Right ventricle myocardium superior (tissue), 1 donor: ENCODE measurements at regions not wholly inside any gene's neighbourhood (a gene's known extent, or its start where the extent isn't known, plus 50 kb on each side); places are given as distances from the start of the nearest gene placed in this dataset.
"Not testable (repeated sequence)": the region's sequence is repeated elsewhere in the genome, so short reads cannot be mapped to it uniquely, and the experiment has no call there.

Source experiments
- ATAC-seq: fragments of 200-7000 bp; cut with Tn5 transposase; one replicate; pipeline ENCODE4 v1.9.1; 2020; ENCODE audit warnings: mild to moderate bottlenecking; ENCODE audit not compliant: poor library complexity
- DNase-seq: peaks from one replicate; pipeline ENCODE4 v3.0.0-alpha.2; 2020
- intact Hi-C: fragments of 100-400 bp; cut with DNase I; formaldehyde crosslinking; loops from one replicate; pipeline ENCODE4 v1.11.2; 2022
- donor health status: DM: no; HTN: yes; CAD: no; lungs with severe emphysema.

DNA sequence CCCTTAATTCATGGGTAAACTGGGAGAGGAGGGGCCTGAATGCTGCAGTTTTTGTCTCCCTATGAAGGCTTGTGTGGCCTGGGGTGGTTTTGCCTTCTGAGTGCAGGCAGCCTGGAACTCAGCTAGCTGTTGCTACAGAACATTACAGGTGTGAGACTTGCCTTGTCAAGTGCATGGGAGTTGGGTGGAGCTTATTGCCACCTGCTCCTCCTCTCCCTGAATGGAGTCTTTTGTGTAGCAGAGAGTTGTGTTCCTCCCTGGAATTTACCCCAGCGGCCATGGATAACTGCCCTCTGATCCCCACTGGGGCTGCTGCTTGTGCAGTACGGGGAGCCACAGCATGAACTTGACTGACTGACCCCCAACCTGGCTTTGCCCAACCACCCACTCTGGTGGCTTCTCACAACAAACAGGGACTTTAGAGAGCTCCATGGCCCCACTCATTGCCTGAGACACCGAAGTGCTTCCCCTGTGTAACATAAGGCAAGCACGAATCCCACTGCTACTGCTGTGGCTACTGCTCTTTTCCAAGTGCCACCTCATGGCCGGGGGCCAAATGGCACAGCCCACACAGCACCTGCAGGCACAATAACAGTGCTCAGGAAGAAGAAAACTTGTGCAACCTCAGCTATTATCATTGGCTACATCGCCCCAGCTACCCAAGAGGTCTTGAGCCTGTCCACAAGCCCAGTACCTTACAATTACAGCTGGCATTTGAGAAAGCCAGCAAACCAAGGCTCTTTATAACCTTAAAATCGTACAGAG lies 942.9 kb downstream of the CDH18 start:
- ATAC-seq (no peak), DNase-seq (no peak)
- intact Hi-C loops: no loop called here

GRCh38 chr5:19047277-19047676 lies 940.7 kb downstream of the CDH18 start:
- intact Hi-C loops: no loop called here
- ATAC-seq (no peak), DNase-seq (no peak)

- DNase-seq: no peak
- intact Hi-C loops: no loop called here
- ATAC-seq: no peak
Measured at GRCh38 chr5:19048726-19049125, 939.3 kb downstream of the CDH18 start.

- ATAC-seq: no peak
- intact Hi-C loops: no loop called here
- no peak for DNase-seq
Measured at GRCh38 chr5:19058216-19058615, 929.8 kb downstream of the CDH18 start.

DNA sequence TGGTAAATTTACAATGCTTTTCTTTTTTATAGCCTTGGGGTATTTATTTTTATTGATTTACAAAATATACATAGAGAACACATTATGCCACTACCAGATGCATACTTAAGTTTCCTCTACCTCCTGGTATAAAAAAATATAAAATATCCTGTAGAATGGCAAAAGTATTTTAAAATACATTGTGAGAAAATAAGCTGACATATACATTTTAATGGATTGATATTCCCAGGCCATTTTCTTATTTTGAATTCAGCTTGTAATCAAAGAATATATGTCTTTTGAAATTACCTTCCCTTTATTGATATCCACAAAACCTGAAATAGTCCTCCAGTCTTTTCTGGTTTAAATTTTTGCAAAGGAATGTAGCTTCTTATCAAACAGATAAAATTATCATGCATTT lies 923.9 kb downstream of the CDH18 start:
- intact Hi-C loops: no loop called here
- DNase-seq (no peak), ATAC-seq (no peak)

GRCh38 chr5:19067741-19068140 lies 920.3 kb downstream of the CDH18 start:
- ATAC-seq: no peak
- DNase-seq: no peak
- intact Hi-C loops: no loop called here

DNA sequence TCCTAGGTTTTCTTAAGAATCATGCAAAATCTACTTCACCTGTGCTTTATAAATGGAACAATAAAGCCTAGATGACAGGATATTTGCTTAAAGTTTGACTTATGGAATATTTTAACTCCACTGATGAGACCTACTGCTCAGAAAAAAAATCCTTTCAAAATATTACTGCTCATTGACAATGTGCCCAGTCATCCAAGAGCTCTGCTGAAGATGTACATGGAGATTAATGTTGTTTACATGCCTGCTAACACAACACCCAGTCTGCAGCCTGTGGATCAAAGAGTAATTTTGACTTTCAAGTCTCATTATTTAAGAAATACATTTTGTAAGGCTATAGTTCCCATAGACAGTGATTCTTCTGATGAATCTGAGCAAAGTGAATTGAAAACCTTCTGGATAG lies 889.6 kb downstream of the CDH18 start:
- no peak for DNase-seq

DNA sequence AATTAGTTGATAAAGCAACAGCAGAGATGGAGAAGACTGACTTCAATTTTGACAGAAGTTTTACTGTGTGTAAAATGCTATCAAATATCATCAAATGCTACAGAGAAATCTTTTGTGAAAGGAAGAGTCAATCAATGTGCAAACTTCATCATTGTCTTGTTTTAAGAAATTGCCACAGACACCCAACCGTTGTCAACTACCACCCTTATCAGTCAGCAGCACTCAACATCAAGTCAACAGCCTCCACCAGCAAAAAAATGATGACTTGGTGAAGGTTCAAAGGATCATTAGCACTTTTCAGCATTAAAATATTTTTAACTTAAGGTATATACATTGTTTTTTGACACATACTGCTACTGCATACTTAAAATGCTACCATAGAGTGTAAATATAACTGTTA lies 888.8 kb downstream of the CDH18 start:
- ATAC-seq (no peak), DNase-seq (no peak)
- intact Hi-C loops: no loop called here

More for the DNA sequence above, 889.6 kb downstream of the CDH18 start:
- ATAC-seq: no peak
- intact Hi-C loops: no loop called here

GRCh38 chr5:19104948-19105347 lies 883.1 kb downstream of the CDH18 start:
- ATAC-seq (no peak), DNase-seq (no peak)
- intact Hi-C loops: no loop called here

DNA sequence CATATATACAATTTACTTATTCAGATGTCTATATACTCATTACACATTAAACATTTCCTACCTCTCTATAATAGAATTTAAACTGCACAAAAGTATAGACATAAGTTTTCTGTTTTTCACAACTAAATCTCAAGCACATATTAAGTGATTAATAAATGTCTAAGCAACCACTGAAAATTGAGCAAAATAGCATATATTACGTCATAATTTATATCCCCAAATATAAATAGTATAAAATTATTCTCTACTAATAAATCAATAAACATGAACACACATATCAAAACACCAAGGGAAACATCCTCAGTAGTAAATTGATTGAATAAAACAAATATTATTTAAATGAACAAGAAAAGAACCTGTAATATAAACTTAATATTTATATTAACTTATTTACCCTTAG lies 865.1 kb downstream of the CDH18 start:
- ATAC-seq: no peak
- intact Hi-C loops: no loop called here

GRCh38 chr5:19125956-19126713 lies 861.9 kb downstream of the CDH18 start:
- no peak for ATAC-seq
- no peak for DNase-seq
- intact Hi-C loops: no loop called here

More for the DNA sequence above, 865.1 kb downstream of the CDH18 start:
- DNase-seq: no peak

GRCh38 chr5:19140276-19140675 lies 847.7 kb downstream of the CDH18 start:
- DNase-seq (no peak), ATAC-seq (no peak)
- intact Hi-C loops: no loop called here

GRCh38 chr5:19141937-19142524 lies 846.0 kb downstream of the CDH18 start:
- DNase-seq, intact Hi-C loops, ATAC-seq: not testable (repeated sequence)

GRCh38 chr5:19142713-19143414 lies 845.1 kb downstream of the CDH18 start:
- DNase-seq, intact Hi-C loops, ATAC-seq: not testable (repeated sequence)

GRCh38 chr5:19143935-19144334 lies 844.1 kb downstream of the CDH18 start:
- DNase-seq (no peak), ATAC-seq (no peak)
- intact Hi-C loops: no loop called here

DNA sequence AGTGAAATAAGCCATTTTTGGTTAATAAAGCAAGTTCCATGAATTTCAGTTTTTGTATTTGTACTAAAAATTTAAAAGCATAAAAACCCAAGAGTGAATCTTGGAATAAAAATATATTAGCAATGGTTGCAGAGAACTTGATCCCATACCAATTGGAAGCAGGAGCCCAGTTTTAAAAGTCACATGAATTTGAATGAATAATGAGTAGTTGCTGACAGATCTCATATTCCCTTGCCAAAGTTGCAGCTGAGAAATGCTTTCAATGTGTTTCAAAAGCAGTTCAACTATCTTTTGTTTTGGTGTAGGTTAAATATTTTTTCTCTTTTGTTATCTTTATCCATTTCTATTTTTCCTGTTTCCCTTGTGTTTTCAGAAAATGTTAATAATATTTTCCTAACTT lies 818.6 kb downstream of the CDH18 start:
- DNase-seq: no peak
- ATAC-seq: no peak
- intact Hi-C loops: no loop called here

GRCh38 chr5:19172926-19173470 lies 815.0 kb downstream of the CDH18 start:
- DNase-seq: no peak
- intact Hi-C loops: no loop called here
- no peak for ATAC-seq

DNA sequence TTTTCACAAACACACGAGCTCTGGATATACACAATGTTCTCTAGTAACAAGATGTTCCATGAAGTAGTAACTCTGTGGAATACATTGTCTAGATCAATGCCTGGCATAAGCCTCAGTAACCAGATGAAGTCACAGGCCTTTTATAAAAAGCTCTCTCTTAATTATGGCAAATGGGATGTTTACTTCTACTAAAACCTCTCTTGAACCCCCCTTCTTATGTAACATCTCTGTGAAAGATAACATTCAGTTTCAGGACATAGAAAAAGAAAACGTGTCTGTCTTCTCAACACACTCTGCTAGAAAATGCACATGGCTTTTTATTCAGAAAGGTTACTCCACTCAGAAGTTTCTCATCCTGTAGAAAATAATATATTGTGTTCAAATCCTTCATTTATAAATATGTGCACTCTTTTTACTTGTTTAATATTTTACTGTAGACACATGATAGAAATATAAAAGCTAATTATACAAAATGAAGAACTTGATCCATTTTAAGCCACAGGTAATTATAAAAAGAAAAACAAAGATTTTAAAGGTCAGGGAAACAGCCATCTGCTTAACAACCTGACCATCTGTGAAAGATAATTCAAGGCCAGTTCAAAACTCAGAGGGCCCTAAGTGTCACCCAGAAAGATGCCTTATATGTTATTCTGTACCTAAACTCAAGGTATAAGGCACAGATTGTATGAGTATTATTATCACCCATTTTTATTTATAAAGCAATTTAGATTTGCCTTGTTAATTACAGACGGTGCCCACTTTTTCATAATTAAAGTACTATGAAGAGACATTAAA lies 812.0 kb downstream of the CDH18 start:
- ATAC-seq (no peak), DNase-seq (no peak)
- intact Hi-C loops: no loop called here
